SHP77 treated with DMSO at 0.1 percent for 48 hours (cell line): ENCODE measurements at regions not wholly inside any gene's neighbourhood (a gene's known extent, or its start where the extent isn't known, plus 50 kb on each side); places are given as distances from the start of the nearest gene placed in this dataset.

ENCODE experiments used
- DNase-seq: peaks from one replicate; lab custom pipeline; 2025; lab: John Stamatoyannopoulos, UW

- DNase-seq, result no peak
Observed at GRCh38 chr12:124428792-124429281, 133.9 kb downstream of the RFLNA start.

- DNase-seq, result no peak
Observed at GRCh38 chr12:124428136-124428791, 133.4 kb downstream of the RFLNA start.

GRCh38 chr12:124426594-124427555 is 132.0 kb downstream of the RFLNA start:
- no peak for DNase-seq

- DNase-seq, result no peak
Observed at GRCh38 chr12:124425667-124426066, 130.8 kb downstream of the RFLNA start.

GRCh38 chr12:124424516-124424905 is 129.6 kb downstream of the RFLNA start:
- DNase-seq, result no peak

- DNase-seq, result no peak
Observed at GRCh38 chr12:124423761-124424515, 129.0 kb downstream of the RFLNA start.

- DNase-seq, result no peak
Observed at GRCh38 chr12:124422570-124423523, 128.0 kb downstream of the RFLNA start.

- DNase-seq, result no peak
Observed at GRCh38 chr12:124422142-124422569, 127.3 kb downstream of the RFLNA start.

GRCh38 chr12:124420996-124421674 is 126.2 kb downstream of the RFLNA start:
- no peak for DNase-seq

- DNase-seq, result no peak
Observed at GRCh38 chr12:124420041-124420995, 125.4 kb downstream of the RFLNA start.

- DNase-seq, result no peak
Observed at GRCh38 chr12:124419292-124420040, 124.6 kb downstream of the RFLNA start.

- DNase-seq, result no peak
Observed at GRCh38 chr12:124418791-124419190, 123.9 kb downstream of the RFLNA start.

- DNase-seq, result no peak
Observed at GRCh38 chr12:124418156-124418555, 123.3 kb downstream of the RFLNA start.

GRCh38 chr12:124416516-124417395 is 121.9 kb downstream of the RFLNA start:
- DNase-seq, result no peak

- DNase-seq, result no peak
Observed at GRCh38 chr12:124415064-124415463, 120.2 kb downstream of the RFLNA start.

- no peak for DNase-seq
Observed at GRCh38 chr12:124413915-124414314, 119.0 kb downstream of the RFLNA start.

GRCh38 chr12:124413401-124413800 is 118.5 kb downstream of the RFLNA start:
- no peak for DNase-seq

- no peak for DNase-seq
Observed at GRCh38 chr12:124412646-124413015, 117.7 kb downstream of the RFLNA start.
